Upper lobe of left lung (tissue), 4 donors: ENCODE measurements at regions not wholly inside any gene's neighbourhood (a gene's known extent, or its start where the extent isn't known, plus 50 kb on each side); places are given as distances from the start of the nearest gene placed in this dataset.

Source experiments
- EP300 ChIP-seq, 4 donors: sonication (generic); formaldehyde crosslinking; IDR thresholded peaks; one replicate each; pipeline ENCODE4 v1.5.1; 2017; ENCODE audit warnings: antibody characterized with exemption in 4 of 4, control low read depth in 2 of 4
- POLR2A ChIP-seq, 4 donors: fragments of 450-650 bp; IDR thresholded peaks; one replicate each; pipeline ENCODE4 v1.5.1; 2016 to 2017; ENCODE audit warnings: antibody characterized with exemption in 4 of 4, mild to moderate bottlenecking in 2 of 4
- POLR2AphosphoS5 ChIP-seq, 2 donors: sonication (generic); formaldehyde crosslinking; IDR thresholded peaks; one replicate each; pipeline ENCODE4 v1.5.1; 2017; ENCODE audit warnings: antibody characterized with exemption in 2 of 2
- TF ChIP-seq, protein P1 (sequence below), 6 experiments: fragments of 450-650 bp in 4 of 6; fragments of 200-600 bp in 2 of 6; sonication (generic) in 2 of 6; IDR thresholded peaks; one replicate each; pipeline ENCODE4 v1.5.1; 2016 to 2019; ENCODE audit warnings: antibody characterized with exemption in 6 of 6

GRCh38 chr18:49672853-49673252, 111.0 kb downstream of the LIPG start:
- TF ChIP-seq, protein P1, sequence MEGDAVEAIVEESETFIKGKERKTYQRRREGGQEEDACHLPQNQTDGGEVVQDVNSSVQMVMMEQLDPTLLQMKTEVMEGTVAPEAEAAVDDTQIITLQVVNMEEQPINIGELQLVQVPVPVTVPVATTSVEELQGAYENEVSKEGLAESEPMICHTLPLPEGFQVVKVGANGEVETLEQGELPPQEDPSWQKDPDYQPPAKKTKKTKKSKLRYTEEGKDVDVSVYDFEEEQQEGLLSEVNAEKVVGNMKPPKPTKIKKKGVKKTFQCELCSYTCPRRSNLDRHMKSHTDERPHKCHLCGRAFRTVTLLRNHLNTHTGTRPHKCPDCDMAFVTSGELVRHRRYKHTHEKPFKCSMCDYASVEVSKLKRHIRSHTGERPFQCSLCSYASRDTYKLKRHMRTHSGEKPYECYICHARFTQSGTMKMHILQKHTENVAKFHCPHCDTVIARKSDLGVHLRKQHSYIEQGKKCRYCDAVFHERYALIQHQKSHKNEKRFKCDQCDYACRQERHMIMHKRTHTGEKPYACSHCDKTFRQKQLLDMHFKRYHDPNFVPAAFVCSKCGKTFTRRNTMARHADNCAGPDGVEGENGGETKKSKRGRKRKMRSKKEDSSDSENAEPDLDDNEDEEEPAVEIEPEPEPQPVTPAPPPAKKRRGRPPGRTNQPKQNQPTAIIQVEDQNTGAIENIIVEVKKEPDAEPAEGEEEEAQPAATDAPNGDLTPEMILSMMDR (IDR thresholded peaks at IDR 0.05), result no peak
- TF ChIP-seq EP300 (IDR thresholded peaks at IDR 0.05), result no peak
- TF ChIP-seq POLR2A (IDR thresholded peaks at IDR 0.05), result no peak
- TF ChIP-seq POLR2AphosphoS5 (IDR thresholded peaks at IDR 0.05), result no peak
